ENCODE measurements at regions not wholly inside any gene's neighbourhood (a gene's known extent, or its start where the extent isn't known, plus 50 kb on each side); places are given as distances from the start of the nearest gene placed in this dataset.

- DNase-seq: no peak
These were observed 94.5 kb upstream of the CCDC150 start for GRCh38 chr2:196544906-196545433.

- no peak for DNase-seq
These were observed 93.2 kb upstream of the CCDC150 start for GRCh38 chr2:196546151-196546919.

- no peak for DNase-seq
These were observed 90.5 kb upstream of the CCDC150 start for GRCh38 chr2:196549052-196549451.

GRCh38 chr2:196551014-196551413 lies 88.5 kb upstream of the CCDC150 start:
- DNase-seq: no peak

- DNase-seq: no peak
These were observed 84.4 kb upstream of the CCDC150 start for GRCh38 chr2:196555161-196555560.

GRCh38 chr2:196555726-196556125 lies 83.8 kb upstream of the CCDC150 start:
- DNase-seq: no peak

GRCh38 chr2:196558497-196558896 lies 81.0 kb upstream of the CCDC150 start:
- no peak for DNase-seq

- DNase-seq: no peak
These were observed 75.6 kb upstream of the CCDC150 start for GRCh38 chr2:196563876-196564275.

GRCh38 chr2:196565106-196565765 lies 74.3 kb upstream of the CCDC150 start:
- DNase-seq: no peak

GRCh38 chr2:196565982-196566381 lies 73.5 kb upstream of the CCDC150 start:
- no peak for DNase-seq

GRCh38 chr2:196566961-196567666 lies 72.4 kb upstream of the CCDC150 start:
- no peak for DNase-seq

GRCh38 chr2:196568506-196568905 lies 71.0 kb upstream of the CCDC150 start:
- no peak for DNase-seq

GRCh38 chr2:196584903-196585302 lies 54.6 kb upstream of the CCDC150 start:
- no peak for DNase-seq

GRCh38 chr2:196586511-196586991 lies 53.0 kb upstream of the CCDC150 start:
- DNase-seq: no peak

GRCh38 chr2:196587056-196587455 lies 52.5 kb upstream of the CCDC150 start:
- DNase-seq: no peak

- no peak for DNase-seq
These were observed 51.8 kb upstream of the CCDC150 start for GRCh38 chr2:196587739-196588138.

- DNase-seq: no peak
These were observed 50.1 kb upstream of the CCDC150 start for GRCh38 chr2:196589419-196589818.

Measured in NCI-H1092 (cell line).